ENCODE measurements at regions not wholly inside any gene's neighbourhood (a gene's known extent, or its start where the extent isn't known, plus 50 kb on each side); places are given as distances from the start of the nearest gene placed in this dataset.

DNA sequence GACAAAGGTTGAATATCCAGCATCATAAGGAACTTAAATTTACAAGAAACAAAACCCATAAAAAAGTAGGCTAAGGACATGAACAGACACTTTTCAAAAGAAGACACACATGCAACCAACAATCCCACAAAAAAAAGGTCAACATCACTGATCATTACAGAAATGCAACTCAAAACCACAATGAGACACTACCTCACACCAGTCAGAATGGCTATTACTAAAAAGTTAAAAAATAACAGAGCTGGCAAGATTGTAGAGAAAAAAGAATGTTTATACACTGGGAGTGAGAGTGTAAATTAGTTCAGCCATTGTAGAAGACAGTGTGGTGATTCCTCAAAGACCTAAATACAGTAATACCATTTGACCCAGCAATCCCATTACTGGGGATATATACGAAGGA is 474.7 kb downstream of the TRIML1 start:
- H3K27me3 ChIP-seq: no peaks in the 10 kb centered on the region
- H3K4me3 ChIP-seq: no peak overlapping the region
- no peaks in the 10 kb centered on the region for H3K4me1 ChIP-seq
- intact Hi-C loops (cut with DNase I): no loop called here
- H3K27ac ChIP-seq: no peak overlapping the region
- DNase-seq (ENCODE audit: extremely low spot score in 2 of 2): no peak
- TF ChIP-seq, protein P1, sequence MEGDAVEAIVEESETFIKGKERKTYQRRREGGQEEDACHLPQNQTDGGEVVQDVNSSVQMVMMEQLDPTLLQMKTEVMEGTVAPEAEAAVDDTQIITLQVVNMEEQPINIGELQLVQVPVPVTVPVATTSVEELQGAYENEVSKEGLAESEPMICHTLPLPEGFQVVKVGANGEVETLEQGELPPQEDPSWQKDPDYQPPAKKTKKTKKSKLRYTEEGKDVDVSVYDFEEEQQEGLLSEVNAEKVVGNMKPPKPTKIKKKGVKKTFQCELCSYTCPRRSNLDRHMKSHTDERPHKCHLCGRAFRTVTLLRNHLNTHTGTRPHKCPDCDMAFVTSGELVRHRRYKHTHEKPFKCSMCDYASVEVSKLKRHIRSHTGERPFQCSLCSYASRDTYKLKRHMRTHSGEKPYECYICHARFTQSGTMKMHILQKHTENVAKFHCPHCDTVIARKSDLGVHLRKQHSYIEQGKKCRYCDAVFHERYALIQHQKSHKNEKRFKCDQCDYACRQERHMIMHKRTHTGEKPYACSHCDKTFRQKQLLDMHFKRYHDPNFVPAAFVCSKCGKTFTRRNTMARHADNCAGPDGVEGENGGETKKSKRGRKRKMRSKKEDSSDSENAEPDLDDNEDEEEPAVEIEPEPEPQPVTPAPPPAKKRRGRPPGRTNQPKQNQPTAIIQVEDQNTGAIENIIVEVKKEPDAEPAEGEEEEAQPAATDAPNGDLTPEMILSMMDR (IDR thresholded peaks at IDR 0.05): no peak
- TF ChIP-seq POLR2A (IDR thresholded peaks at IDR 0.05) (no peak), POLR2AphosphoS5 (IDR thresholded peaks at IDR 0.05; ENCODE audit: insufficient read depth in 1 of 2, low read depth in 1 of 2) (no peak)
- H3K9me3 ChIP-seq: no peaks in the 10 kb centered on the region
- no peaks in the 10 kb centered on the region for H3K36me3 ChIP-seq

DNA sequence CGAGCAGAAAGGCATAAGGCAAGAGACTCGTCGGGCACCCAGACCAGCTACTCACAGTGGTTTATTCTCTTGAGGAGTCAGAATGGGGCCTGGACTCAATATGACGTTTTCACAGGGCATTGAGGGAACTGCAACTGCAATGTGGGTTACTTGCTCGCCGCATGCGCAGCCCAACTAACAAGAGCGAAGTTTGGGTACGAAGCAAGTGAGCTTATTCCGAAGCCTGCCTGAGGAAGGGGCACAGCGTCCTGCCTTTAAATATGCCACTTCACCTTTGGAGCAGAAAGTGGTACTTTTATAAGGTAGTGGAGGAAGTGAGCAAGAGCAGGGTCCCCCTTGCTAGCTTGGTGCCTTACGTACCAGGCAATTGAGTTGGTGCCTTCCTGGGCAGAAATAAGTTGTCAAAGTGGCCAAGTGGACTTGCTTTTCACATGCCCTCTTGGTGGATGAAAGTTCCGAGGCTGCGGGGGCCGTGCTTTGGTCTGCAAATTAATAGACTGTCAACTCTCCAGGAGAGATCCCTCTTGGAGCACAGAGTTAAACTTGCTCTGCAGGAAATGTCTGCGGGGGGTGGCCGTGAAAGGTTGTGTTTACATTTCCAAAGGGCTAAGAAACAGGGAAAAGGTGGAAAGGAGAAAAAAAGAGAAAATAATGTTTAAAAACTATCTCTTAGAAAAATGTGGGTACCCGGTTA is 480.4 kb downstream of the TRIML1 start:
- TF ChIP-seq, protein P1 (IDR thresholded peaks at IDR 0.05): no peak
- TF ChIP-seq POLR2A (IDR thresholded peaks at IDR 0.05): no peak
- TF ChIP-seq POLR2AphosphoS5 (IDR thresholded peaks at IDR 0.05; ENCODE audit: insufficient read depth in 1 of 2, low read depth in 1 of 2): no peak
- no peak for DNase-seq (ENCODE audit: extremely low spot score in 2 of 2)
- no peak overlapping the region for H3K4me3 ChIP-seq
- H3K9me3 ChIP-seq: no peaks in the 10 kb centered on the region
- intact Hi-C loops (cut with DNase I): no loop called here
- no peaks in the 10 kb centered on the region for H3K27me3 ChIP-seq
- no peaks in the 10 kb centered on the region for H3K4me1 ChIP-seq
- no peaks in the 10 kb centered on the region for H3K36me3 ChIP-seq
- no peak overlapping the region for H3K27ac ChIP-seq

DNA sequence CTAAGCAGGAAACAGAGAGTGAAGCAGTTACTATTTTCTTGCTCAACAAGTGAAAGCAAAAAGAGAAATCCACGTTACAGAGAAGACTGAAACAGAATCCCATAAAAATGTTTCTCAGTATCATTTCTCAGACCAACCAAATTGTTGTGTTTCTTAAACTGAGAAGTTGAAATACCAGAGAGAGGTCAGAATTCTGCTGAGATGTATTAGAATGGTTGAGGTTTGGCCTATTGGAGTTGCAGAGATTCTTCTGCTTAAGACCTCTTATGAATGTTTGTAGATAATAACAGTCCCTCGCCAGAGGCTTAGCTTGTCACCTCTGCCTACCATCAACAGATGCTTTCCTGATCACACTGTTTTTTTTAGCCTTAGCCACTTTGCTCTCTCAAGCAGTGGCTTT is 481.4 kb downstream of the TRIML1 start:
- Histone ChIP-seq H3K36me3 (no peaks in the 10 kb centered on the region), H3K9me3 (no peaks in the 10 kb centered on the region), H3K4me3 (no peak overlapping the region), H3K27ac (no peak overlapping the region), H3K4me1 (no peaks in the 10 kb centered on the region), H3K27me3 (no peaks in the 10 kb centered on the region)
- intact Hi-C loops (cut with DNase I): no loop called here
- TF ChIP-seq, protein P1 (IDR thresholded peaks at IDR 0.05): no peak
- no peak for TF ChIP-seq POLR2A (IDR thresholded peaks at IDR 0.05)
- no peak for TF ChIP-seq POLR2AphosphoS5 (IDR thresholded peaks at IDR 0.05; ENCODE audit: insufficient read depth in 1 of 2, low read depth in 1 of 2)
- no peak for DNase-seq (ENCODE audit: extremely low spot score in 2 of 2)

DNA sequence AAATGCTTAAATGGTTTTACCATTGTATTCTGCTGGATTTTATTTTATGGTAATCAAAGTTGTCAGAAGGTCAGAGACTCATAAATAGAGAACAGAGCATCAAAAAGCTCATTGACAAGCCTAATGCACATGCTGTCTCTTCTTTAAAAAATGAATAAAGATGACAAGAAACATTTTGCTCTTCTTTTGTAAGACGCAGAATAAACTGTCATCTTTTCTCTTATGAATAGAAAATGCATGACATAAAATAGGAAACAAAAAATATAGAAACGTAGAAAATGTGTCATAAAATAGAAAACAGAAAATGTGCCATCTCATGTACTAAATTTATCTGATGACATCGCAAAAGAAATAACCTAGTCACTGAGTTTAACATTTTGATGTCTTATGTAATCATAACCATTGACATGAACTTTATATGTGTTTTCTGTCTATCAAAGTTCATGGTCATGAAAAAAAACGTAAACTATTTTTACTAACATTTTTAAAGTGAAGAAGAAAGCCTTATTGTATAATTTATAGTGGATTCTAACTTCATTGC is 484.1 kb downstream of the TRIML1 start:
- H3K27me3 ChIP-seq: no peaks in the 10 kb centered on the region
- DNase-seq (ENCODE audit: extremely low spot score in 2 of 2): no peak
- H3K36me3 ChIP-seq: no peaks in the 10 kb centered on the region
- no peaks in the 10 kb centered on the region for H3K4me1 ChIP-seq
- H3K9me3 ChIP-seq: no peaks in the 10 kb centered on the region
- intact Hi-C loops (cut with DNase I): no loop called here
- TF ChIP-seq, protein P1 (IDR thresholded peaks at IDR 0.05): no peak
- TF ChIP-seq POLR2A (IDR thresholded peaks at IDR 0.05) (no peak), POLR2AphosphoS5 (IDR thresholded peaks at IDR 0.05; ENCODE audit: insufficient read depth in 1 of 2, low read depth in 1 of 2) (no peak)
- H3K27ac ChIP-seq: no peak overlapping the region
- H3K4me3 ChIP-seq: no peak overlapping the region

DNA sequence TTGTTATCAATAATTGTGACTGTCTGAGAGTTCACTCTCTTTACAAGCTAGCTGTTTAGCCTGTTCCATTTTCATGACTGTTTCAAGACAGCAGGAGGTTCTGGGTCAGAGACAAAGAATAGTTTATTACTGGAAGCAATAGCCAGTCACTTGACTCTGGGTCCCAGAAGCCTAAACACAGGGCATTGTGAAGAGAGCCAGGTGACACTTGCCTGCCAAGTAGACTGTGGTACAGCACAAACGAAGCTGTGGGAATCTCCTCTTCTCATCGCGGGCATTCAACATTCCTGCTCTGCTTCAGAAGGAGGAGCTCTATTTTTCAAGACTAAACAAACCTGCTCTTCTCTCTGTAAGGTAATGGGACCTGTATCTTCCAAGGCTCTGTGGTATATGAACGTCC is 485.1 kb downstream of the TRIML1 start:
- TF ChIP-seq POLR2AphosphoS5 (IDR thresholded peaks at IDR 0.05; ENCODE audit: insufficient read depth in 1 of 2, low read depth in 1 of 2) (no peak), POLR2A (IDR thresholded peaks at IDR 0.05) (no peak)
- TF ChIP-seq, protein P1 (IDR thresholded peaks at IDR 0.05): no peak
- Histone ChIP-seq H3K27ac (no peak overlapping the region), H3K4me3 (no peak overlapping the region), H3K9me3 (no peaks in the 10 kb centered on the region), H3K36me3 (no peaks in the 10 kb centered on the region), H3K4me1 (no peaks in the 10 kb centered on the region), H3K27me3 (no peaks in the 10 kb centered on the region)
- intact Hi-C loops (cut with DNase I): no loop called here
- DNase-seq (ENCODE audit: extremely low spot score in 2 of 2): no peak
